ENCODE measurements at regions not wholly inside any gene's neighbourhood (a gene's known extent, or its start where the extent isn't known, plus 50 kb on each side); places are given as distances from the start of the nearest gene placed in this dataset.

DNA sequence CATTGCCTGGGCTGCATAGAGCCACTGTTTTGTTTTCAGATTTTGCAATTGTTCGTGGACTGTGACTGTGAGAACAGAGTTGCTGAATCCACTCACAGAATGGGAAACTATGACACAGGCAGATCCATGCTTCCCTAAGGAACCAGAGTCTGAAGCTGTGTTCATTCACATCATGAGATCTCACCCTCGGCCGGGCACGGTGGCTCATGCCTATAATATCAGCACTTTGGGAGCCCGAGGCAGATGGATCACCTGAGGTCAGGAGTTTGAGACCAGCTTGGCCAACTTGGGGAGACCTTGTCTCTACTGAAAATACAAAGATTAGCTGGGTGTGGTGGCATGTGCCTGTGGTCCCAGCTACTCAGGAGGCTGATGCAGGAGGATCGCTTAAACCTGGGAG, 139.2 kb upstream of the SALL4 start:
- TF ChIP-seq BACH2 (CRISPR knock-in tag; IDR thresholded peaks at IDR 0.05; ENCODE audit: borderline replicate concordance) (no peak), ZNF8 (CRISPR knock-in tag; IDR thresholded peaks at IDR 0.05) (no peak), SNAI2 (CRISPR knock-in tag; IDR thresholded peaks at IDR 0.05) (no peak), PPARA (CRISPR knock-in tag; IDR thresholded peaks at IDR 0.05; ENCODE audit: borderline replicate concordance) (no peak), ISL1 (CRISPR knock-in tag; IDR thresholded peaks at IDR 0.05) (no peak), ZC3H10 (CRISPR knock-in tag; IDR thresholded peaks at IDR 0.05) (no peak), TCF4 (CRISPR knock-in tag; IDR thresholded peaks at IDR 0.05; ENCODE audit: borderline replicate concordance) (no peak), ZFP30 (CRISPR knock-in tag; IDR thresholded peaks at IDR 0.05) (no peak)
- TF ChIP-seq, protein P1, sequence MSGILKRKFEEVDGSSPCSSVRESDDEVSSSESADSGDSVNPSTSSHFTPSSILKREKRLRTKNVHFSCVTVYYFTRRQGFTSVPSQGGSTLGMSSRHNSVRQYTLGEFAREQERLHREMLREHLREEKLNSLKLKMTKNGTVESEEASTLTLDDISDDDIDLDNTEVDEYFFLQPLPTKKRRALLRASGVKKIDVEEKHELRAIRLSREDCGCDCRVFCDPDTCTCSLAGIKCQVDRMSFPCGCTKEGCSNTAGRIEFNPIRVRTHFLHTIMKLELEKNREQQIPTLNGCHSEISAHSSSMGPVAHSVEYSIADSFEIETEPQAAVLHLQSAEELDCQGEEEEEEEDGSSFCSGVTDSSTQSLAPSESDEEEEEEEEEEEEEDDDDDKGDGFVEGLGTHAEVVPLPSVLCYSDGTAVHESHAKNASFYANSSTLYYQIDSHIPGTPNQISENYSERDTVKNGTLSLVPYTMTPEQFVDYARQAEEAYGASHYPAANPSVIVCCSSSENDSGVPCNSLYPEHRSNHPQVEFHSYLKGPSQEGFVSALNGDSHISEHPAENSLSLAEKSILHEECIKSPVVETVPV (CRISPR knock-in tag; IDR thresholded peaks at IDR 0.05), result no peak

Measured in SK-N-SH treated with all-trans-retinoic acid at 6 μM for 48 hours (cell line).